ENCODE measurements at regions not wholly inside any gene's neighbourhood (a gene's known extent, or its start where the extent isn't known, plus 50 kb on each side); places are given as distances from the start of the nearest gene placed in this dataset.

DNA sequence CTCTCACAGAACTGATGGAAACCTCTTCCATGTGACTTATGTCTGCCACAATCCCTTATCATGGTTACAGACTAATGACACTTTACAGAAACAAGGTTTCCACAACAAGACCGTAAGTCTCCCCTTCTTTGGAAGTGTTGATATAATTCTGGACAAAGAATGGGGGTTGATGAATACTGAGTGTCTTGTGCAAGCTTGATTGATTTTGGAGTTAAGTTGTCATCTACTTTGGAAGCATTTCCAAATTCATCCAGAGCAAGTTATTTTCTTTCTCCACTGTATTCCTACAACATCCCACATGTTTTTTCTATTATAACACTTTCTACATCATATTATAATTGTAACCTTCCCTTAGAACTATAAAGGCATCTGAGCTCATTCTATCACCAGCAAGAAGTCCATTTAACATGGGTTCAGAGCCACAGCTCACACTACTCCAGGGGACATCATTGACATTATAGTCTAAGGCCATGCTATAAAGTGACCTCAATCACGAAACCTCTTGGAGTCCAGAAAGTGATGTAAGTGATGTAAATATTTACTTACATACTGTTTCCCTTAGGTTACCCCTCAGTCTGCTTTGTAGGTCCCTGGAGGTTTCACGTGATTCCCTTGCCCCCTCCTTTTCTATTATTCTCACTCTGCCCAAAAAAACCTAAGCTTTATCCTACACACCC lies 125.7 kb upstream of the PBX1 start:
- no peak for TF ChIP-seq POLR2A (IDR thresholded peaks at IDR 0.05)
- no peak for TF ChIP-seq CTCF (IDR thresholded peaks at IDR 0.05)
- intact Hi-C loops (cut with DNase I; ENCODE audit: low total_unique reads): no loop called here
- DNase-seq (ENCODE audit: low spot score in 2 of 2): no peak
- WGBS, 2 donors: 62 to 67% methylated on average over 3 of the region's 3 CpGs
- H3K4me3 ChIP-seq (ENCODE audit: low read depth, poor library complexity, severe bottlenecking): no peak overlapping the region

GRCh38 chr1:164433818-164434170 lies 125.2 kb upstream of the PBX1 start:
- no peak for DNase-seq (ENCODE audit: low spot score in 2 of 2)
- WGBS, 2 donors: 68 to 73% methylated on average over 1 of the region's 1 CpG
- intact Hi-C loops (cut with DNase I; ENCODE audit: low total_unique reads): no loop called here
- H3K4me3 ChIP-seq (ENCODE audit: low read depth, poor library complexity, severe bottlenecking): no peak overlapping the region
- TF ChIP-seq CTCF (IDR thresholded peaks at IDR 0.05): no peak
- no peak for TF ChIP-seq POLR2A (IDR thresholded peaks at IDR 0.05)

DNA sequence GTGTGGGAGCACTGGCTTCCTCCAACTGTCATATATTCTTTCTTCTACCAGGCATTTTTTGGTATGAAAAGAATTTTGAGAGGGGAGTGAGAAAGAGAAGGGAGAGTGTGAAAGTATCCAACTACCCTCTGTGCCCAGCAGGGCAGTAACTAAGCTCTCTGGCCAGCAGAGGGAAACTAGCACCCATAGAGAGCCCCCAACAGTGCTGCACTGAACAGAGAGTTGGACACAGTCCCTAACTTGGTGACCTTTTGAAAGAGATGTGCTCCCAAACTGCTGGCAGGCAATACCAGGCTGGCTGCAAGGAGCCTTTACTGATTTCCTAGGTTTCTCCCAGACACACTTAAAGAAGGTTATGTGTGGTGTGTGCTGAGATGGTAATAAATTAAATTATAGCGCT lies 118.8 kb upstream of the PBX1 start:
- intact Hi-C loops (cut with DNase I; ENCODE audit: low total_unique reads): no loop called here
- WGBS, 2 donors: 55 to 64% methylated on average over 1 of the region's 1 CpG
- no peak for DNase-seq (ENCODE audit: low spot score in 2 of 2)

DNA sequence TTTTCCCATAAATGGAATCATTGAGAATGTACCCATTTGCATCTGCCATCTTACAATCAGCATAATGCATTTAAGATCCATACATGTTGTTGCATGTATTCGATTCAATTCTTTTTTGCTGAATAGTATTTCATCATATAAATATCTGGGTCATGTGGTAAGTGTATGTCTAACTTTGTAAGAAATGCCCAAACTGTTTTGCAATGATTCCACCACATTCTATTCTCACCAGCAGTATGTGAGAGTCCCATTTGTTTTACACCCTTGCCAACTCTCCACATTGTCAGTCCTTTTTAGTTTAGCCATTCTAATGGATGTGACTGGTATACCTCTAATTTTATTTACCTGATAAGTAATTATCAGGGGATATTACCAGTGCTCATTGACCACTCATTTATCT lies 115.8 kb upstream of the PBX1 start:
- intact Hi-C loops (cut with DNase I; ENCODE audit: low total_unique reads): no loop called here
- TF ChIP-seq POLR2A (IDR thresholded peaks at IDR 0.05) (no peak), CTCF (IDR thresholded peaks at IDR 0.05) (no peak)
- 95 to 97% methylated on average over 1 of the region's 1 CpG for WGBS, 2 donors
- no peak overlapping the region for H3K4me3 ChIP-seq (ENCODE audit: low read depth, poor library complexity, severe bottlenecking)
- DNase-seq (ENCODE audit: low spot score in 2 of 2): no peak

More for the DNA sequence above, 118.8 kb upstream of the PBX1 start:
- H3K4me3 ChIP-seq (ENCODE audit: low read depth, poor library complexity, severe bottlenecking): no peak overlapping the region
- TF ChIP-seq POLR2A (IDR thresholded peaks at IDR 0.05) (no peak), CTCF (IDR thresholded peaks at IDR 0.05) (no peak)

GRCh38 chr1:164443836-164444235 lies 115.1 kb upstream of the PBX1 start:
- intact Hi-C loops (cut with DNase I; ENCODE audit: low total_unique reads): no loop called here
- whole genome bisulfite sequencing, 2 donors: 91 to 93% methylated on average over 1 of the region's 1 CpG
- TF ChIP-seq CTCF (IDR thresholded peaks at IDR 0.05) (no peak), POLR2A (IDR thresholded peaks at IDR 0.05) (no peak)

DNA sequence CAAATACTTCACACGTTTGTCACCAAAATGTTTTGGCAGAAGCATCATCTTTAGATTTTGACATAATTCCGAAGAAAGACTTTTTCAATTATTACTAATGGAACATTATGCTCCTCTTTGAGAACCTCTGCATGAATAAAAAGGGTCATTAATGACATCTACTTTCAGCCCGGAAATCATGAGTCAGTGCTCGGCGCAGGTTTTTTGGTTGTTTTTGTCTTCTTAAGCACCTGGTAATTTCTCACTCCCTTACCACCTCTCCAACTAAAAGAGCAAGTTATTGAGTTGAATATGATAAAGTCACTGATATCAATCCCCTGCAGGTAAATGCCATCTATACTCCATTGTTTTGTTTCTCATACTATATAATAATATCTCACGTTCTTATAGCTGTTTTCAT lies 113.0 kb upstream of the PBX1 start:
- TF ChIP-seq POLR2A (IDR thresholded peaks at IDR 0.05) (no peak), CTCF (IDR thresholded peaks at IDR 0.05) (no peak)
- intact Hi-C loops (cut with DNase I; ENCODE audit: low total_unique reads): no loop called here
- H3K4me3 ChIP-seq (ENCODE audit: low read depth, poor library complexity, severe bottlenecking): no peak overlapping the region
- DNase-seq (ENCODE audit: low spot score in 2 of 2): no peak
- WGBS, 2 donors: 89 to 91% methylated on average over 6 of the region's 6 CpGs

More at GRCh38 chr1:164443836-164444235, 115.1 kb upstream of the PBX1 start:
- DNase-seq (ENCODE audit: low spot score in 2 of 2): no peak
- H3K4me3 ChIP-seq (ENCODE audit: low read depth, poor library complexity, severe bottlenecking): no peak overlapping the region
